ENCODE measurements at regions not wholly inside any gene's neighbourhood (a gene's known extent, or its start where the extent isn't known, plus 50 kb on each side); places are given as distances from the start of the nearest gene placed in this dataset.

- Mint-ChIP-seq H3K9me3 (no peaks in the 10 kb centered on the region), H3K4me3 (no peak overlapping the region), H3K27ac (no peak overlapping the region), H3K27me3 (ENCODE audit: insufficient read depth) (no peaks in the 10 kb centered on the region), H3K4me1 (no peaks in the 10 kb centered on the region), H3K36me3 (ENCODE audit: low read depth) (no peaks in the 10 kb centered on the region)
- Histone ChIP-seq H3K4me3 (ENCODE audit: low read length) (no peak overlapping the region), H3K27ac (ENCODE audit: low read depth, low read length) (no peak overlapping the region), H3K4me1 (ENCODE audit: control insufficient read depth, insufficient read depth, low read length) (no peaks in the 10 kb centered on the region), H3K9me3 (ENCODE audit: control insufficient read depth, low read length) (no peaks in the 10 kb centered on the region), H3K27me3 (ENCODE audit: control insufficient read depth, insufficient read depth, low read length, poor library complexity, severe bottlenecking) (no peaks in the 10 kb centered on the region), H3K9ac (ENCODE audit: extremely low read depth, low read length, poor library complexity, severe bottlenecking) (no peak overlapping the region), H3K36me3 (ENCODE audit: control insufficient read depth, insufficient read depth, low read length) (no peaks in the 10 kb centered on the region)
- peak; percentile 82 for TF ChIP-seq CTCF (conservative IDR thresholded peaks at IDR 0.05)
- DNase-seq, result peak; percentile 85
- WGBS, 2 experiments (ENCODE audit: insufficient coverage in 1 of 2, insufficient read length in 1 of 2), result 75 to 78% methylated on average over 7 to 11 of the region's 11 CpGs
Measured at GRCh38 chr20:60718743-60719480, 533.1 kb upstream of the CDH4 start.

- H3K9me3 Mint-ChIP-seq, result peaks cover 3% of the 10 kb centered on the region
- TF ChIP-seq CTCF (conservative IDR thresholded peaks at IDR 0.05), result no peak
Measured at GRCh38 chr20:60725311-60725906, 526.7 kb upstream of the CDH4 start.

GRCh38 chr20:60727425-60727824, 524.6 kb upstream of the CDH4 start:
- Mint-ChIP-seq H3K27me3 (ENCODE audit: insufficient read depth) (no peaks in the 10 kb centered on the region), H3K27ac (no peak overlapping the region), H3K9me3 (peaks cover 3% of the 10 kb centered on the region), H3K4me1 (peaks cover 11% of the 10 kb centered on the region), H3K4me3 (no peak overlapping the region), H3K36me3 (ENCODE audit: low read depth) (no peaks in the 10 kb centered on the region)
- Histone ChIP-seq H3K4me1 (ENCODE audit: control insufficient read depth, insufficient read depth, low read length) (no peaks in the 10 kb centered on the region), H3K4me3 (ENCODE audit: low read length) (no peak overlapping the region), H3K27ac (ENCODE audit: low read depth, low read length) (no peak overlapping the region), H3K9me3 (ENCODE audit: control insufficient read depth, low read length) (peaks cover 6% of the 10 kb centered on the region), H3K36me3 (ENCODE audit: control insufficient read depth, insufficient read depth, low read length) (no peaks in the 10 kb centered on the region), H3K27me3 (ENCODE audit: control insufficient read depth, insufficient read depth, low read length, poor library complexity, severe bottlenecking) (peaks cover 6% of the 10 kb centered on the region), H3K9ac (ENCODE audit: extremely low read depth, low read length, poor library complexity, severe bottlenecking) (no peak overlapping the region)
- DNase-seq, result peak; percentile 49
- TF ChIP-seq CTCF (conservative IDR thresholded peaks at IDR 0.05), result peak; percentile 21
- WGBS, 2 experiments (ENCODE audit: insufficient coverage in 1 of 2, insufficient read length in 1 of 2), result 46% methylated on average over 1 of the region's 1 CpG; no CpG with 5 or more reads in 1 of the 2 experiments

More at GRCh38 chr20:60725311-60725906, 526.7 kb upstream of the CDH4 start:
- DNase-seq, result no peak
- Histone ChIP-seq H3K4me1 (ENCODE audit: control insufficient read depth, insufficient read depth, low read length) (no peaks in the 10 kb centered on the region), H3K4me3 (ENCODE audit: low read length) (no peak overlapping the region), H3K9ac (ENCODE audit: extremely low read depth, low read length, poor library complexity, severe bottlenecking) (no peak overlapping the region), H3K27ac (ENCODE audit: low read depth, low read length) (no peak overlapping the region), H3K9me3 (ENCODE audit: control insufficient read depth, low read length) (peaks cover 6% of the 10 kb centered on the region), H3K36me3 (ENCODE audit: control insufficient read depth, insufficient read depth, low read length) (no peaks in the 10 kb centered on the region), H3K27me3 (ENCODE audit: control insufficient read depth, insufficient read depth, low read length, poor library complexity, severe bottlenecking) (no peaks in the 10 kb centered on the region)
- Mint-ChIP-seq H3K36me3 (ENCODE audit: low read depth) (no peaks in the 10 kb centered on the region), H3K4me3 (no peak overlapping the region), H3K4me1 (peaks cover 11% of the 10 kb centered on the region), H3K27ac (no peak overlapping the region), H3K27me3 (ENCODE audit: insufficient read depth) (no peaks in the 10 kb centered on the region)
- WGBS, 2 experiments (ENCODE audit: insufficient coverage in 1 of 2, insufficient read length in 1 of 2), result 88 to 89% methylated on average over 4 of the region's 4 CpGs

All from endodermal cell (in vitro differentiated cells).